ENCODE measurements at regions not wholly inside any gene's neighbourhood (a gene's known extent, or its start where the extent isn't known, plus 50 kb on each side); places are given as distances from the start of the nearest gene placed in this dataset.

DNA sequence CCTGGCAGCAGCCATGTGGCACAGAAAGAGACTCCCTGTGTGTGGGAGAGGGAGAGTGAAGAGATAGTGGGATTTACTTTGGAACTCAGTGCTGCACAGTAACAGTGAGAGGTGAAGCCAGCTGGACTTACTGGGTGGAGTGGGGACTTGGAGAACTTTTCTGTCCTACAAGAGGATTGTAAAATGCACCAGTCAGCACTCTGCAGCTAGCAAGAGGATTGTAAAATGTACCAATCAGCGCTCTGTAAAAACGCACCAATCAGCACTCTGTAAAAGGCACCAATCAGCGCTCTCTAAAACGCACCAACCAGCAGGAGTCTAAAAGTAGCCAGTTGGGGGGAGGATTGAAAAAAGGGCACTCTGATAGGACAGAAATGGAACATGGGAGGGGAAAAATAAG lies 688.8 kb upstream of the ALCAM start:
- TF ChIP-seq, protein P1, sequence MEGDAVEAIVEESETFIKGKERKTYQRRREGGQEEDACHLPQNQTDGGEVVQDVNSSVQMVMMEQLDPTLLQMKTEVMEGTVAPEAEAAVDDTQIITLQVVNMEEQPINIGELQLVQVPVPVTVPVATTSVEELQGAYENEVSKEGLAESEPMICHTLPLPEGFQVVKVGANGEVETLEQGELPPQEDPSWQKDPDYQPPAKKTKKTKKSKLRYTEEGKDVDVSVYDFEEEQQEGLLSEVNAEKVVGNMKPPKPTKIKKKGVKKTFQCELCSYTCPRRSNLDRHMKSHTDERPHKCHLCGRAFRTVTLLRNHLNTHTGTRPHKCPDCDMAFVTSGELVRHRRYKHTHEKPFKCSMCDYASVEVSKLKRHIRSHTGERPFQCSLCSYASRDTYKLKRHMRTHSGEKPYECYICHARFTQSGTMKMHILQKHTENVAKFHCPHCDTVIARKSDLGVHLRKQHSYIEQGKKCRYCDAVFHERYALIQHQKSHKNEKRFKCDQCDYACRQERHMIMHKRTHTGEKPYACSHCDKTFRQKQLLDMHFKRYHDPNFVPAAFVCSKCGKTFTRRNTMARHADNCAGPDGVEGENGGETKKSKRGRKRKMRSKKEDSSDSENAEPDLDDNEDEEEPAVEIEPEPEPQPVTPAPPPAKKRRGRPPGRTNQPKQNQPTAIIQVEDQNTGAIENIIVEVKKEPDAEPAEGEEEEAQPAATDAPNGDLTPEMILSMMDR (IDR thresholded peaks at IDR 0.05) = no peak
- no peak for TF ChIP-seq POLR2A (IDR thresholded peaks at IDR 0.05)
